Gastrocnemius medialis (tissue), 4 donors: ENCODE measurements at regions not wholly inside any gene's neighbourhood (a gene's known extent, or its start where the extent isn't known, plus 50 kb on each side); places are given as distances from the start of the nearest gene placed in this dataset.
A peak's percentile ranks its signal among the peaks of the same experiment; 100 is the strongest.

Source experiments
- ATAC-seq, 2 donors: fragments of 150-250 bp; one replicate each; pipeline ENCODE4 v1.9.1; 2016
- DNase-seq, 2 donors: peaks; one replicate each; pipeline ENCODE4 v3.0.0-alpha.2; 2019
- H3K27ac ChIP-seq, 4 donors: fragments of 200-600 bp; sonication (generic); 1 replicate in 1 of 4; 2 replicates in 3 of 4; pipeline ENCODE4 v1.5.1; 2016 to 2018; ENCODE audit warnings: mild to moderate bottlenecking in 2 of 4, moderate library complexity in 1 of 4
- H3K27me3 ChIP-seq, 3 donors: fragments of 200-600 bp; sonication (generic) in 2 of 3; 1 replicate in 1 of 3; 2 replicates in 2 of 3; pipeline versions ENCODE4 v1.5.1 to v1.6.0; 2016 to 2019; ENCODE audit warnings: mild to moderate bottlenecking in 1 of 3, moderate library complexity in 1 of 3
- H3K36me3 ChIP-seq, 2 donors: fragments of 200-600 bp; sonication (generic) in 1 of 2; one replicate each; pipeline ENCODE4 v1.5.1; 2017 to 2018
- H3K4me1 ChIP-seq, 2 donors: fragments of 200-600 bp; sonication (generic) in 1 of 2; one replicate each; pipeline ENCODE4 v1.5.1; 2016 to 2017; ENCODE audit warnings: mild to moderate bottlenecking in 2 of 2
- H3K4me3 ChIP-seq, 4 donors: fragments of 200-600 bp; sonication (generic) in 3 of 4; 1 replicate in 1 of 4; 2 replicates in 3 of 4; pipeline ENCODE4 v1.5.1; 2016 to 2019; ENCODE audit warnings: mild to moderate bottlenecking in 2 of 4
- H3K9me3 ChIP-seq, 3 donors: fragments of 200-600 bp; sonication (generic) in 2 of 3; 1 replicate in 1 of 3; 2 replicates in 2 of 3; pipeline ENCODE4 v1.5.1; 2016 to 2019
- CTCF ChIP-seq, 5 experiments: fragments of 450-650 bp in 3 of 5; fragments of 200-600 bp in 2 of 5; sonication (generic) in 2 of 5; IDR thresholded peaks in 4 of 5; conservative IDR thresholded peaks in 1 of 5; 1 replicate in 4 of 5; 2 replicates in 1 of 5; pipeline ENCODE4 v1.5.1; 2016 to 2019; ENCODE audit warnings: antibody characterized with exemption in 5 of 5, mild to moderate bottlenecking in 3 of 5, moderate library complexity in 3 of 5
- POLR2A ChIP-seq, 2 donors: fragments of 450-650 bp; IDR thresholded peaks; one replicate each; pipeline ENCODE4 v1.6.1; 2017; ENCODE audit warnings: antibody characterized with exemption in 2 of 2, mild to moderate bottlenecking in 2 of 2, moderate library complexity in 2 of 2
- in situ Hi-C, 4 donors: fragments of 200-750 bp; cut with MboI; loops; one replicate each; pipeline versions ENCODE4 v1.15.0 to v1.8.0; 2017; ENCODE audit warnings: low sequenced_read_pairs in 4 of 4
- intact Hi-C: fragments of 100-400 bp; cut with DNase I; formaldehyde crosslinking; loops from one replicate; pipeline ENCODE4 v1.15.1; 2023; ENCODE audit warnings: low total_unique reads

GRCh38 chr2:236971919-236972381, 113.7 kb upstream of the COPS8 start:
- no peak overlapping the region for H3K4me3 ChIP-seq
- intact Hi-C loops: loop anchor here (5.0 kb wide), 1 partner anchor 310 kb away; no protein-coding TSS in a partner anchor
- no peaks in the 10 kb centered on the region for H3K9me3 ChIP-seq
- no peak for ATAC-seq
- H3K4me1 ChIP-seq: no peaks in the 10 kb centered on the region
- H3K27me3 ChIP-seq: peaks cover 0 to 11% (median 0%) of the 10 kb centered on the region in 3 donors
- DNase-seq: no peak
- in situ Hi-C loops: no loop called here
- H3K36me3 ChIP-seq: no peaks in the 10 kb centered on the region
- H3K27ac ChIP-seq: peak overlapping the region; percentile 38 to 66 (median 61)
- TF ChIP-seq POLR2A (IDR thresholded peaks at IDR 0.05) (no peak), CTCF (IDR thresholded peaks at IDR 0.05 in 4 of 5, conservative IDR thresholded peaks at IDR 0.05 in 1 of 5) (no peak)

GRCh38 chr2:236972491-236973342, 113.0 kb upstream of the COPS8 start:
- ATAC-seq (peak; percentile 68 to 73), DNase-seq (peak; percentile 57 to 80)
- no peaks in the 10 kb centered on the region for H3K36me3 ChIP-seq
- intact Hi-C loops (loop anchor here (5.0 kb wide), 1 partner anchor 310 kb away; no protein-coding TSS in a partner anchor), in situ Hi-C loops (no loop called here)
- TF ChIP-seq CTCF (IDR thresholded peaks at IDR 0.05 in 4 of 5, conservative IDR thresholded peaks at IDR 0.05 in 1 of 5) (no peak), POLR2A (IDR thresholded peaks at IDR 0.05) (no peak)
- no peaks in the 10 kb centered on the region for H3K4me1 ChIP-seq
- H3K4me3 ChIP-seq: no peak overlapping the region
- peak overlapping the region; percentile 42 to 66 (median 61) for H3K27ac ChIP-seq
- H3K27me3 ChIP-seq: peaks cover 0 to 11% (median 0%) of the 10 kb centered on the region in 3 donors
- H3K9me3 ChIP-seq: no peaks in the 10 kb centered on the region

DNA sequence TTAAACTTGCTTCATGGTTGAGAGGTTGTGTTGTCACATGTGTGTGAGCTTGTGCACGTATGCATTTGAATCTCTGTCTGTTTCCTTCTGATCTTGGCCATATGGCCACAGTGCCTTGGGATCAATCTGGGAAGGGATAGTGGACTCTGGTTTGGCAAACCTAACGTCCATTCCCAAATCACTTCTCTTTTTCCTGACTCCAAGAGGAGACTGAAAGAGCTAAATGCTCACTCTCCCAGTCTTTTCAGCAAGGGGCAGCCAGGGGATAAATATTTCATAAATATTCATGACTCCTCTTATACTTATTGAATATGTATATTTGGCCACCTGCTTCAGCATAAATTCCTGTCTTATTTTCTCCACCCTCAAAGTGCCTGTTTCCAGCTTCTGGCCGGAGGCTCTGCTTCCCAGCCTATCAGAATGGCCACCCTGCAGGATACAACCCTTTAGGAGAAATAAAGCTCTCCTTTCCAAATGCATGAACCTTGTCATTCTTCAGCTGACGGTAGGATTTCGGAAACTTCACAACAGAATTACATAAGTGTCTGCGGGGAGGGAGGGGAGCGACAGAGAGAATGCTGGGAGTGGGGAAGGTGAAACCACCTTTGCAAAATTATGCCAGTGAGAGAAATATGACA, 112.2 kb upstream of the COPS8 start:
- in situ Hi-C loops: no loop called here
- Histone ChIP-seq H3K36me3 (no peaks in the 10 kb centered on the region), H3K4me1 (no peaks in the 10 kb centered on the region), H3K27ac (peak overlapping the region; percentile 16 to 63 (median 46)), H3K9me3 (no peaks in the 10 kb centered on the region), H3K27me3 (peaks cover 0 to 16% (median 0%) of the 10 kb centered on the region in 3 donors), H3K4me3 (no peak overlapping the region)
- intact Hi-C loops: loop anchor here (5.0 kb wide), 1 partner anchor 311 kb away; no protein-coding TSS in a partner anchor
- no peak for TF ChIP-seq CTCF (IDR thresholded peaks at IDR 0.05 in 4 of 5, conservative IDR thresholded peaks at IDR 0.05 in 1 of 5)
- no peak for TF ChIP-seq POLR2A (IDR thresholded peaks at IDR 0.05)
- ATAC-seq (no peak), DNase-seq (no peak)

GRCh38 chr2:236974148-236974547, 111.5 kb upstream of the COPS8 start:
- intact Hi-C loops: loop anchor here (5.0 kb wide), 1 partner anchor 312 kb away; no protein-coding TSS in a partner anchor
- Histone ChIP-seq H3K4me3 (no peak overlapping the region), H3K4me1 (no peaks in the 10 kb centered on the region), H3K27ac (peak overlapping the region in 3 of 4 donors; percentile 42 to 63 (median 51)), H3K9me3 (no peaks in the 10 kb centered on the region), H3K36me3 (no peaks in the 10 kb centered on the region), H3K27me3 (peaks cover 0 to 16% (median 0%) of the 10 kb centered on the region in 3 donors)
- no peak for TF ChIP-seq POLR2A (IDR thresholded peaks at IDR 0.05)
- TF ChIP-seq CTCF (IDR thresholded peaks at IDR 0.05 in 4 of 5, conservative IDR thresholded peaks at IDR 0.05 in 1 of 5): no peak
- ATAC-seq (no peak), DNase-seq (no peak)
- in situ Hi-C loops: no loop called here
